ENCODE measurements at regions not wholly inside any gene's neighbourhood (a gene's known extent, or its start where the extent isn't known, plus 50 kb on each side); places are given as distances from the start of the nearest gene placed in this dataset.

- no peaks in the 10 kb centered on the region for H3K79me2 ChIP-seq (ENCODE audit: control insufficient read depth, insufficient read depth, low read length)
- H3K4me1 ChIP-seq (ENCODE audit: control insufficient read depth, extremely low read depth, insufficient read depth, low read length): no peaks in the 10 kb centered on the region
- no peak overlapping the region for H3K4me3 ChIP-seq (replicated peaks in 1 of 4; ENCODE audit: control extremely low read depth in 1 of 4, insufficient read depth in 1 of 4, low read depth in 3 of 4, low read length in 4 of 4)
- TF ChIP-seq CTCF (conservative IDR thresholded peaks at IDR 0.05 in 1 of 2, IDR thresholded peaks at IDR 0.05 in 1 of 2; ENCODE audit: low read depth in 1 of 2, low read length in 2 of 2): no peak
- H3K27ac ChIP-seq (ENCODE audit: insufficient read depth, low read length): no peak overlapping the region
- no peak overlapping the region for H3K4me2 ChIP-seq (ENCODE audit: extremely low read depth, insufficient read depth, low read length)
- H3K36me3 ChIP-seq (ENCODE audit: control insufficient read depth, insufficient read depth, low read length): no peaks in the 10 kb centered on the region
- no peak overlapping the region for H2AFZ ChIP-seq (ENCODE audit: low read length)
- H3K9ac ChIP-seq (ENCODE audit: insufficient read depth, low read length): no peak overlapping the region
- no peaks in the 10 kb centered on the region for H3K27me3 ChIP-seq (ENCODE audit: control insufficient read depth, insufficient read depth, low read length)
- H4K20me1 ChIP-seq (ENCODE audit: control insufficient read depth, extremely low read depth, insufficient read depth, low read length): no peaks in the 10 kb centered on the region
- peak in 1 of 2 donors; percentile 23 for DNase-seq (ENCODE audit: low read depth in 2 of 2)
- H3K9me3 ChIP-seq (ENCODE audit: control insufficient read depth, insufficient read depth, low read depth, low read length): no peaks in the 10 kb centered on the region
Observed at GRCh38 chr6:95169775-95170174, 407.6 kb upstream of the MANEA start.

GRCh38 chr6:95175927-95176675, 401.2 kb upstream of the MANEA start:
- no peaks in the 10 kb centered on the region for H3K27me3 ChIP-seq (ENCODE audit: control insufficient read depth, insufficient read depth, low read length)
- no peaks in the 10 kb centered on the region for H3K4me1 ChIP-seq (ENCODE audit: control insufficient read depth, extremely low read depth, insufficient read depth, low read length)
- no peak overlapping the region for H3K27ac ChIP-seq (ENCODE audit: insufficient read depth, low read length)
- no peak for TF ChIP-seq EZH2 (IDR thresholded peaks at IDR 0.05; ENCODE audit: low read length, missing control alignments)
- no peak for TF ChIP-seq CTCF (conservative IDR thresholded peaks at IDR 0.05 in 1 of 2, IDR thresholded peaks at IDR 0.05 in 1 of 2; ENCODE audit: low read depth in 1 of 2, low read length in 2 of 2)
- no peaks in the 10 kb centered on the region for H4K20me1 ChIP-seq (ENCODE audit: control insufficient read depth, extremely low read depth, insufficient read depth, low read length)
- no peaks in the 10 kb centered on the region for H3K9me3 ChIP-seq (ENCODE audit: control insufficient read depth, insufficient read depth, low read depth, low read length)
- no peak overlapping the region for H3K4me3 ChIP-seq (replicated peaks in 1 of 4; ENCODE audit: control extremely low read depth in 1 of 4, insufficient read depth in 1 of 4, low read depth in 3 of 4, low read length in 4 of 4)
- H3K4me2 ChIP-seq (ENCODE audit: extremely low read depth, insufficient read depth, low read length): no peak overlapping the region
- H3K9ac ChIP-seq (ENCODE audit: insufficient read depth, low read length): no peak overlapping the region
- DNase-seq (ENCODE audit: low read depth in 2 of 2): no peak
- no peaks in the 10 kb centered on the region for H3K36me3 ChIP-seq (ENCODE audit: control insufficient read depth, insufficient read depth, low read length)
- H3K79me2 ChIP-seq (ENCODE audit: control insufficient read depth, insufficient read depth, low read length): no peaks in the 10 kb centered on the region
- no peak overlapping the region for H2AFZ ChIP-seq (ENCODE audit: low read length)

- DNase-seq (ENCODE audit: low read depth in 2 of 2): no peak
- no peak overlapping the region for H3K9ac ChIP-seq (ENCODE audit: insufficient read depth, low read length)
- H4K20me1 ChIP-seq (ENCODE audit: control insufficient read depth, extremely low read depth, insufficient read depth, low read length): no peaks in the 10 kb centered on the region
- no peaks in the 10 kb centered on the region for H3K36me3 ChIP-seq (ENCODE audit: control insufficient read depth, insufficient read depth, low read length)
- H3K79me2 ChIP-seq (ENCODE audit: control insufficient read depth, insufficient read depth, low read length): no peaks in the 10 kb centered on the region
- H3K27ac ChIP-seq (ENCODE audit: insufficient read depth, low read length): no peak overlapping the region
- no peaks in the 10 kb centered on the region for H3K4me1 ChIP-seq (ENCODE audit: control insufficient read depth, extremely low read depth, insufficient read depth, low read length)
- H3K27me3 ChIP-seq (ENCODE audit: control insufficient read depth, insufficient read depth, low read length): no peaks in the 10 kb centered on the region
- H3K4me2 ChIP-seq (ENCODE audit: extremely low read depth, insufficient read depth, low read length): no peak overlapping the region
- no peaks in the 10 kb centered on the region for H3K9me3 ChIP-seq (ENCODE audit: control insufficient read depth, insufficient read depth, low read depth, low read length)
- H2AFZ ChIP-seq (ENCODE audit: low read length): no peak overlapping the region
- TF ChIP-seq EZH2 (IDR thresholded peaks at IDR 0.05; ENCODE audit: low read length, missing control alignments): no peak
- no peak for TF ChIP-seq CTCF (conservative IDR thresholded peaks at IDR 0.05 in 1 of 2, IDR thresholded peaks at IDR 0.05 in 1 of 2; ENCODE audit: low read depth in 1 of 2, low read length in 2 of 2)
- no peak overlapping the region for H3K4me3 ChIP-seq (replicated peaks in 1 of 4; ENCODE audit: control extremely low read depth in 1 of 4, insufficient read depth in 1 of 4, low read depth in 3 of 4, low read length in 4 of 4)
Observed at GRCh38 chr6:95185874-95186273, 391.5 kb upstream of the MANEA start.
